Skeletal muscle satellite cell (primary cell): ENCODE measurements at regions not wholly inside any gene's neighbourhood (a gene's known extent, or its start where the extent isn't known, plus 50 kb on each side); places are given as distances from the start of the nearest gene placed in this dataset.

Source experiments
- H3K27me3 ChIP-seq: 2 replicates; pipeline ENCODE4 v1.7.0; 2013; ENCODE audit warnings: low read length; ENCODE audit not compliant: control insufficient read depth, insufficient read depth
- H3K36me3 ChIP-seq: 2 replicates; pipeline ENCODE4 v1.7.0; 2013; ENCODE audit warnings: mild to moderate bottlenecking, control low read depth, low read length; ENCODE audit not compliant: insufficient read depth
- H3K4me1 ChIP-seq: 2 replicates; pipeline ENCODE4 v1.7.0; 2013; ENCODE audit warnings: low read length; ENCODE audit not compliant: control insufficient read depth, insufficient read depth
- H3K4me2 ChIP-seq: 2 replicates; pipeline ENCODE4 v1.7.0; 2013; ENCODE audit warnings: mild to moderate bottlenecking, low read length
- H3K4me3 ChIP-seq: 2 replicates; pipeline ENCODE4 v1.7.0; 2013; ENCODE audit warnings: low read length
- H3K9ac ChIP-seq: 2 replicates; pipeline ENCODE4 v1.7.0; 2013; ENCODE audit warnings: mild to moderate bottlenecking, low read depth, low read length, moderate library complexity
- H3K9me3 ChIP-seq: replicated peaks from 2 replicates; pipeline ENCODE4 v1.7.0; 2013; ENCODE audit warnings: mild to moderate bottlenecking, control low read depth, low read length

DNA sequence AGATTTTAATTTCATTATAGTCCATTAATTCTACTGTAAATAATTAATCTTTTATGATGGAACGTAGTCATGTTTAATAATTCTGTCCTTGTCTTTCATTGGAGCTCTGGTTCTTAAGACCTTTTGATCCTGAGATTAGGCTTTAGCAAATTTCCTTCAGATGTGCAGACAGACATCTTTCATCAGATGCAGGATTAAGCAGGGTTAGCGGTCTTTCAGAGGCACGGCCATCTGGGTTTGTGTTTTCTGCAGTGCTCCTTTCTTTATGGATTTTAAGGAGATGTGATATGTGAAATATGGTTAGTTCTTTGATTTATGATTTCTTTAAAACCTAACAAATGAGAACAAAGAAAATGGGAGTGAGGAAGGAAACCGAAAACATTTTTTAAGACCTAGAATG is 643.9 kb upstream of the SGCG start:
- Histone ChIP-seq H3K4me3 (no peak overlapping the region), H3K27me3 (no peaks in the 10 kb centered on the region), H3K4me1 (no peaks in the 10 kb centered on the region), H3K9ac (no peak overlapping the region), H3K4me2 (no peak overlapping the region), H3K36me3 (no peaks in the 10 kb centered on the region), H3K9me3 (no peaks in the 10 kb centered on the region)

DNA sequence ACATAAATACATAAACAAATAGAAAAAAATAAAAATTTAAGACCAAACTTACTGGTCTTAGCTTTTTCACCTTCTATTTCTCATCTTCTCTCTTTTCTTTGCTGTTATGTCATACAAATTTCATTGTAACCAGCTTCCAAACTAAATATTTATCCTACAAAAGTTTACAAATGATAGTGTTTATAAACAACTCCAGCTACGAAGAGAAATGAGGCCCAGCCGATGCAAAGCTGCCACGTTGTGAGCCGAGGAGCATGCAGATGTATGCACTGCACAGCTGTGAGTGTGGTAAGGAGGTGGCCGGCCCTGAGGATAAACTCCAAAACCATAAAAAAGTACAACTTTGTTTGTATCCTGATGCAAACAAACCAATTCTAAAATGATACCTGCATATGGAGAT is 642.4 kb upstream of the SGCG start:
- Histone ChIP-seq H3K4me1 (no peaks in the 10 kb centered on the region), H3K27me3 (no peaks in the 10 kb centered on the region), H3K4me2 (no peak overlapping the region), H3K9ac (no peak overlapping the region), H3K9me3 (no peaks in the 10 kb centered on the region), H3K36me3 (no peaks in the 10 kb centered on the region), H3K4me3 (no peak overlapping the region)

DNA sequence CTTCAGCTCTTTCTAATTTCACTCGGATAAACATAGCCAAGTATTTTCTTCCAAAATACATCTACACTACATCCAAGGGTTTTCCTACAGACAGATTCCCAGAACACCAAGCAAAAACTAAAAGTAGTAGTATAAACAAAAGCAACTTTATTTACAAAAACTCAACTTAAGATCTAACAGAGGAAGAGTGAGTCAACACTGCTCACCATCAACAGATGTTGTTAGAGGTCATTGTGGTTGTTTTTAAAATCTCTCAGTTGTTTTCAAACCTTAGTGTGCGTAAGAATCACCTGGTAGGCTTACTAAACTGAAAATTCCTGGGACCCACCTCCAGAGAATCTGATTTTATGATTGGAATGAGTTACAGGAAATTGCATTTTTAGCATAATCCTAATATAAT is 631.7 kb upstream of the SGCG start:
- Histone ChIP-seq H3K27me3 (no peaks in the 10 kb centered on the region), H3K4me2 (no peak overlapping the region), H3K9ac (no peak overlapping the region), H3K4me3 (no peak overlapping the region), H3K9me3 (no peaks in the 10 kb centered on the region), H3K4me1 (no peaks in the 10 kb centered on the region), H3K36me3 (no peaks in the 10 kb centered on the region)

DNA sequence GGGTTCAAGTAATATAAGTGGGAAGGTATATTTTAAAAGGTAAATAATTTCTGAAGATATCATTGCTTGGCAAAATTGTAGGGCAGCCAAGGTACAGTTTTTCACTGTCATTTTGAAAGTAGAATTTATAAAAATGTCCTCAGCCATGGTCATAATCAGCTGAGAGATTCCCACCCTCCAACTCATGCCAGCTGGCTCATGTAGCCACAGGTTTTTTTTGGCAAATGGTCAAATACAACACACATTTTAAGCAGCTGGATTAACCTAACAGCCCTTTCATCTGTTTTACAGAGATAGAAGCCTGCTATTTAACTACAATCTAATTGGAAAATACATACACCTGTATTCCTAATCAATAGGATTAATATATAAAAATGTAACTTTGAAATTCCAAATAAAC is 619.2 kb upstream of the SGCG start:
- Histone ChIP-seq H3K9me3 (no peaks in the 10 kb centered on the region), H3K36me3 (no peaks in the 10 kb centered on the region), H3K9ac (no peak overlapping the region), H3K4me3 (no peak overlapping the region), H3K27me3 (no peaks in the 10 kb centered on the region), H3K4me1 (no peaks in the 10 kb centered on the region), H3K4me2 (no peak overlapping the region)

DNA sequence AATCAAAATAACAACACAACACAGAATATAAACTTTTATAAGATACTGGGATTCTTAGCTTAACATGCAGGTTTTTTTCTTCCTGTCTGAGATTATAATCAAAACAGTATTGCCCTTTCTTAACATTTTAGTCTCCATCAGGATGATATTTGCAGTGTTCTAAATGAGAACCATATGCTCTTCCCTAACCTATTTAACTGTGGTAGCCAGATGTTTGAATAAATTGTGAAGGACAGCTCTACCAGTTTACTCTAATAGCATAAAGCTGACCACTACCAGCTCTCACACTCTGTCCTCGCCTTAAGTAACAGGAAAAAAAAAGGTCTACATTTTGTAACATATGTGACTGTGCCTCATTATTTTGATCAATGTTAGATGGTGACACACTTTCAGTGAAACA is 618.7 kb upstream of the SGCG start:
- H3K4me2 ChIP-seq = no peak overlapping the region
- H3K9me3 ChIP-seq = no peaks in the 10 kb centered on the region
- H3K9ac ChIP-seq = no peak overlapping the region
- H3K27me3 ChIP-seq = no peaks in the 10 kb centered on the region
- no peaks in the 10 kb centered on the region for H3K36me3 ChIP-seq
- H3K4me1 ChIP-seq = no peaks in the 10 kb centered on the region
- H3K4me3 ChIP-seq = no peak overlapping the region

DNA sequence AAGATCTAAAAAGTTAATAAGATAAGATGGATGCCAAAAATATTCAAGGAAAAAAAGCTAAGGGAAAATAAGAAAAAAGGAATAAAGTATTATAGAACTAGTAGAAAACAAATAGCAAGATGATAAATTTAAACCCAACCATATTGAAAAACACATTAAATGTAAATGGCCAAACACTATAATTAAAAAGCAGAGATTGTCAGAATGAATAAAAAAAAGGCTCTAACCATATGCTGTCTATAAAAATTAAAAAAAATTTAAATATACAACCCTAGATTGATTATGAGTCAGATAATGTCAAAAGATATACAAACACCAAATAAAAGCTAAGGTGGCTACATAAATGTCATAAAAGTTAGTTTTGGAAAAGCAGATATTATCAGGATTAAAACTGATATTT is 617.5 kb upstream of the SGCG start:
- Histone ChIP-seq H3K9me3 (no peaks in the 10 kb centered on the region), H3K27me3 (no peaks in the 10 kb centered on the region), H3K9ac (no peak overlapping the region), H3K36me3 (no peaks in the 10 kb centered on the region), H3K4me1 (no peaks in the 10 kb centered on the region), H3K4me3 (no peak overlapping the region), H3K4me2 (no peak overlapping the region)

DNA sequence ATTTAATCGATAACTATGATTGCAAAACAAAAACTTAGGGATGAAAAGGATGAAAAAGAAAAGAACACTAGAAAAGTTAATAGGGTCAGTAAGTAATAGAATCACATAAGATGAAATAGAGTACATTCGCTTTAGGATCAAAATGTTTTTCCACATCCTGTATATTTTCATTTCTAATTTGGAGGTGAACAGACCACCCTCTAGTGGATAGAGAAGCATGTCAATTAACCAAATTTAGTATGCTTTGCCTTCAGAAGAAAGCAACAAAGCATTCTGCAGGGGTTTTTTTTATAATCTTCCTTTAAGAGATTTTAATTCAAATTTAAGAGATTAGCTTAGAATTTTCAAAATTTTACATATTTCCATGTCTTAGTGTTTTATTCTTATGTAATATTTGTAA is 611.0 kb upstream of the SGCG start:
- H3K36me3 ChIP-seq = no peaks in the 10 kb centered on the region
- H3K27me3 ChIP-seq = no peaks in the 10 kb centered on the region
- no peaks in the 10 kb centered on the region for H3K4me1 ChIP-seq
- no peaks in the 10 kb centered on the region for H3K9me3 ChIP-seq
- no peak overlapping the region for H3K4me2 ChIP-seq
- H3K9ac ChIP-seq = no peak overlapping the region
- H3K4me3 ChIP-seq = no peak overlapping the region

DNA sequence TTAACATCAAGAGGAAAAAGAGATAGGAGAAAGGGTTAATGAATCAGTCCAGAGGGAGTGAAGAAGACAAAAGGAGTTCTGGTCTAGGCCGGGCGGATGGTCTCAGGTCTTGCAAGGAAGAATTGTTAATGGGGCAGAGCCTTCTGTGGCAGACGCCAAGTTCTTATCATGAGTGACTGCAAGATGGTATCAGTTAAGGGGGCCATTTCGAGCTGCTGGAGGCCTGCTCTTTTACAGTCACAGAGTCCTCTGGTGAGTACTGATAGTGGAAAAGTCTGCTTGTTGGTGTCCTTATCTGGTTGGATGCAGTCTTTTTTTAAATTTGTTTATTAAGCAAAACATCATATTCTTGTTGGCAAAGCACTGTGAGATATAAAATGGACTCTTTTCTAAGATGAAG is 590.9 kb upstream of the SGCG start:
- Histone ChIP-seq H3K36me3 (no peaks in the 10 kb centered on the region), H3K4me3 (no peak overlapping the region), H3K4me1 (peaks cover 15% of the 10 kb centered on the region), H3K9me3 (no peaks in the 10 kb centered on the region), H3K27me3 (no peaks in the 10 kb centered on the region), H3K9ac (no peak overlapping the region), H3K4me2 (no peak overlapping the region)

DNA sequence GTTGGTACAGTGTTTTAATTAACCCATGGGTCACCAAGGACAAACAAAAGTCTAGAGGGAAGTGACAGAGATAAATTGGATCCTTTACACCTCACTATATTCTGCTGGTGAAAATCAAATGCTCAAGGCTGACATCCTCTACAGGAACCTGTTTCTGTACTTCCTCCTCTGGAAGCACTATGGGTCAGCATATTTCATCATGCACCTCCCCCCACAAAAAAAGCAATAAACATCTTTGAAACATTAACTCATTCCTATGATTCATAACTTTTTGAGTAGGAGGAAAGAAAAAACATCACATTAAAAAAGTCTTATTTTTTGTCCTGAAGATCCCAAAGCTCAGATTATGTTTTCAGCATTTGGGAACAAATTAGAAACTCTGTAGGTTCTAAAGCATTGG is 588.3 kb upstream of the SGCG start:
- Histone ChIP-seq H3K36me3 (no peaks in the 10 kb centered on the region), H3K4me3 (no peak overlapping the region), H3K4me2 (peak overlapping the region; percentile 74), H3K27me3 (no peaks in the 10 kb centered on the region), H3K4me1 (peaks cover 15% of the 10 kb centered on the region), H3K9me3 (no peaks in the 10 kb centered on the region), H3K9ac (no peak overlapping the region)

DNA sequence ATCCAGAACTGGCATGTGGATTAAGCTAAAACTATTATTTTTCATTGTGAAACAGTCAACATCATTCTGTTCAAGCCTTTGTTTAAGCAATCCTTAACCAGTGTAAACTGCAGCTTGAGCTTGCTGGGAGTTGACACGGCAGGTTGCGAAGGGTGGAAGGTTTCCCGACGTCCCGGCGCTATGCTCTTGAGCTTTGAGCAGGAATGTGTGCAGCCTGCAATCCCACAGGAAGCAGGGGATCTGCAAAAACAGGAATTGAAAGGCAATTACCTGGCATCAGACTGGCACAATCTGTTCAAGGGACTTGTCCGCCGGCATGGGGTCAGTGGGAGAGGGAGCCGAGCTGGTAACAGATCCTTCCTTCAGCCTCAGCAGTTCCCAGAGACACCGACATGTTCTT is 586.7 kb upstream of the SGCG start:
- H3K27me3 ChIP-seq = no peaks in the 10 kb centered on the region
- no peak overlapping the region for H3K4me2 ChIP-seq
- no peaks in the 10 kb centered on the region for H3K36me3 ChIP-seq
- H3K9ac ChIP-seq = no peak overlapping the region
- peaks cover 15% of the 10 kb centered on the region for H3K4me1 ChIP-seq
- no peaks in the 10 kb centered on the region for H3K9me3 ChIP-seq
- no peak overlapping the region for H3K4me3 ChIP-seq

DNA sequence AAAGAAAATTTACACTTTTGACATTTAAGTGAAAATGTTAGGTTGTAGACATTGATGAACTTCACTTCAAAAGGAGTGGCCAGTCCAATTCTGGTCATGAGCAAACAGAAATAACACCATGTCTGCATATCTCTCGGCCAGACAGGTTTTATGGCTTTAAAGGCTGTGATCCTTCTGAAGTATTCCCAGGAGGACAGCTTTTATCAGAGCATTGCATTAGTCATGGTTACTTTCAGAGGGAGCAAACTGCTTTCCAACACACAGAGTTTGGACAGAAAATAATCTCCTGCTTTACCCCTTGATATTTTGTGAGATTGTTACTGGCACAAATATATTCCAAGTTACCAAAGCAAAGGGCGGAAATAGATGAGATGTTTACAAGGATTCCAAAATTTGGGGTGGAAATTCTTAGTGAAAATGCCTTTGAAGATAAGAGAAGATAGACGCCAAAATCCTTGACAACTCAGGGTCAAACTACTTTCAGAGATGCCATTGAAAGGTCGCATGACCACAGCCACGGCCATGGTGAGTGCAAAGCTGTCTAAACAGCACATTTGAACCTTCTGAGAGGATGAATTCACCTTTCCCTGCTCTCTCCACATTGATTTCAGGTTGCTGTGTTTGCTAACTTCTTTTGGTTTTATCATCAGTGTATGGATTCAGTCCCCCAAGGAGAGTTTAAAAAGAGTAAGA is 584.5 kb upstream of the SGCG start:
- Histone ChIP-seq H3K4me2 (no peak overlapping the region), H3K9ac (no peak overlapping the region), H3K36me3 (no peaks in the 10 kb centered on the region), H3K27me3 (no peaks in the 10 kb centered on the region), H3K4me3 (no peak overlapping the region), H3K4me1 (peaks cover 15% of the 10 kb centered on the region), H3K9me3 (no peaks in the 10 kb centered on the region)

DNA sequence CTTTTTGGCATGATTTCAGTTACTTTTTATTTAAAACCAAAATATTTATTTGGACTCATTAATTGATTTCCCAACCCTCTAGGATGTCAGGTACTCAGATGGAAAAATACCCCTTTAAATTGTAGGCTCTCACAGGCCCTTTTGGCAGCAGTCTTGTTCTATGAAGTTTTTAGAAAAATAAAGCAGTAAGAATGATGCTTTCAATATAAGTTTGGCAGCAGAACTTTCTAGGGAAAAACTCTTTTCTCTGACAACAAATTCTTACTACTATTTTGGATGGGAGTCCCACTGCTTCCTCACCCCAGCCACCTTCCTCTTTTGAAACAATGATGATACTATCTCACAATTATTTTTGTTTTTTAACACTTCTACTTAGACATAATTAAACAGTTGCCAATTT is 581.6 kb upstream of the SGCG start:
- Histone ChIP-seq H3K4me3 (no peak overlapping the region), H3K4me1 (no peaks in the 10 kb centered on the region), H3K9ac (no peak overlapping the region), H3K36me3 (no peaks in the 10 kb centered on the region), H3K9me3 (no peaks in the 10 kb centered on the region), H3K27me3 (no peaks in the 10 kb centered on the region), H3K4me2 (no peak overlapping the region)
